ENCODE measurements at regions not wholly inside any gene's neighbourhood (a gene's known extent, or its start where the extent isn't known, plus 50 kb on each side); places are given as distances from the start of the nearest gene placed in this dataset.

DNA sequence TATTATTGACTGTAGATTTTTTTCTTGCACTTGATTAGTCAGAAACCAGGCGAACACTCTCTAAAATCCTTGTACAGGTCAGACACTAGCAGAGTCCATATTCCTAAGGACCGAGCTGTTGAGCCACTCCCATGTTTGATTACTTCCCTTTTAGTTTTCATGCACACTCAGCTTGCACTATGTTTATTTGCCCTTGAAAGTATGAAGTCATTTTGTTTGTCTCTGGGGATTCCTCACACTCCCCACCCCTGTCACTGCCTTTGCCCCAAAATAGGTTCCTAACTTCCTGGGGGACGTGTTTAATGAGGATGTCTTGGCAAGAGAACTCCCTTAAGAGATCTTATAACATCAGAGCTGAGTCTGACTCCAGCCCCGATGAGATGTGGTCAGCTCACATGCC, 182.1 kb downstream of the EVX1 start:
- Histone ChIP-seq H3K27me3 (ENCODE audit: control insufficient read depth, insufficient read depth, low read length) (no peaks in the 10 kb centered on the region), H3K27ac (ENCODE audit: insufficient read depth, low read length) (no peak overlapping the region), H3K9me3 (ENCODE audit: control insufficient read depth, insufficient read depth, low read depth, low read length) (no peaks in the 10 kb centered on the region), H4K20me1 (ENCODE audit: control insufficient read depth, extremely low read depth, insufficient read depth, low read length) (no peaks in the 10 kb centered on the region), H2AFZ (ENCODE audit: low read length) (no peak overlapping the region), H3K4me1 (ENCODE audit: control insufficient read depth, extremely low read depth, insufficient read depth, low read length) (no peaks in the 10 kb centered on the region), H3K36me3 (ENCODE audit: control insufficient read depth, insufficient read depth, low read length) (no peaks in the 10 kb centered on the region), H3K79me2 (ENCODE audit: control insufficient read depth, insufficient read depth, low read length) (no peaks in the 10 kb centered on the region), H3K4me2 (ENCODE audit: extremely low read depth, insufficient read depth, low read length) (no peak overlapping the region), H3K4me3 (replicated peaks in 1 of 4; ENCODE audit: control extremely low read depth in 1 of 4, insufficient read depth in 1 of 4, low read depth in 3 of 4, low read length in 4 of 4) (no peak overlapping the region), H3K9ac (ENCODE audit: insufficient read depth, low read length) (no peak overlapping the region)
- DNase-seq (ENCODE audit: low read depth in 2 of 2), result no peak
- TF ChIP-seq, protein P1, sequence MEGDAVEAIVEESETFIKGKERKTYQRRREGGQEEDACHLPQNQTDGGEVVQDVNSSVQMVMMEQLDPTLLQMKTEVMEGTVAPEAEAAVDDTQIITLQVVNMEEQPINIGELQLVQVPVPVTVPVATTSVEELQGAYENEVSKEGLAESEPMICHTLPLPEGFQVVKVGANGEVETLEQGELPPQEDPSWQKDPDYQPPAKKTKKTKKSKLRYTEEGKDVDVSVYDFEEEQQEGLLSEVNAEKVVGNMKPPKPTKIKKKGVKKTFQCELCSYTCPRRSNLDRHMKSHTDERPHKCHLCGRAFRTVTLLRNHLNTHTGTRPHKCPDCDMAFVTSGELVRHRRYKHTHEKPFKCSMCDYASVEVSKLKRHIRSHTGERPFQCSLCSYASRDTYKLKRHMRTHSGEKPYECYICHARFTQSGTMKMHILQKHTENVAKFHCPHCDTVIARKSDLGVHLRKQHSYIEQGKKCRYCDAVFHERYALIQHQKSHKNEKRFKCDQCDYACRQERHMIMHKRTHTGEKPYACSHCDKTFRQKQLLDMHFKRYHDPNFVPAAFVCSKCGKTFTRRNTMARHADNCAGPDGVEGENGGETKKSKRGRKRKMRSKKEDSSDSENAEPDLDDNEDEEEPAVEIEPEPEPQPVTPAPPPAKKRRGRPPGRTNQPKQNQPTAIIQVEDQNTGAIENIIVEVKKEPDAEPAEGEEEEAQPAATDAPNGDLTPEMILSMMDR (conservative IDR thresholded peaks at IDR 0.05 in 1 of 2, IDR thresholded peaks at IDR 0.05 in 1 of 2; ENCODE audit: low read depth in 1 of 2, low read length in 2 of 2), result no peak
- no peak for TF ChIP-seq EZH2 (IDR thresholded peaks at IDR 0.05; ENCODE audit: low read length, missing control alignments)

DNA sequence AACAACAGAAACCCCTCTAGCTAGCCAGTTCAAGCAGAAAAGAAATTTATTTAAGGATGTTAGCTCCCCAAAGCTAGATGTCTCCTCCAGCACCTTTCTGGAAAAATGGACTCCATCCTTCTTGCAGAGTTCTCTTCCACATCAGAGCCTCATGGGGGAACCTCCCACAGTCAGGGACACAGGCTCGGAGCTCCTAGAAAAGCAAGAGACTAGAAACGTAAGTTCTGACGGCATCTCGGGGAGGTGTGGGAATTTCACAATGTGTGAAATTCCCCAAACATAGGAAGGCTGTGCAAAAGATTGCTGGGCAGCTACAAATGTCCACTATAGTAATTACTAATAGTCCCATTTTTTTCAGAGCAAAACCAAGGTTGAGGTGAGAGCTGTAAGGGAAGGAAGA, 184.8 kb downstream of the EVX1 start:
- Histone ChIP-seq H3K4me1 (ENCODE audit: control insufficient read depth, extremely low read depth, insufficient read depth, low read length) (no peaks in the 10 kb centered on the region), H4K20me1 (ENCODE audit: control insufficient read depth, extremely low read depth, insufficient read depth, low read length) (no peaks in the 10 kb centered on the region), H3K79me2 (ENCODE audit: control insufficient read depth, insufficient read depth, low read length) (no peaks in the 10 kb centered on the region), H3K4me3 (replicated peaks in 1 of 4; ENCODE audit: control extremely low read depth in 1 of 4, insufficient read depth in 1 of 4, low read depth in 3 of 4, low read length in 4 of 4) (no peak overlapping the region), H3K4me2 (ENCODE audit: extremely low read depth, insufficient read depth, low read length) (no peak overlapping the region), H2AFZ (ENCODE audit: low read length) (no peak overlapping the region), H3K9ac (ENCODE audit: insufficient read depth, low read length) (no peak overlapping the region), H3K27ac (ENCODE audit: insufficient read depth, low read length) (no peak overlapping the region), H3K36me3 (ENCODE audit: control insufficient read depth, insufficient read depth, low read length) (no peaks in the 10 kb centered on the region), H3K27me3 (ENCODE audit: control insufficient read depth, insufficient read depth, low read length) (peaks cover 2% of the 10 kb centered on the region), H3K9me3 (ENCODE audit: control insufficient read depth, insufficient read depth, low read depth, low read length) (no peaks in the 10 kb centered on the region)
- TF ChIP-seq EZH2 (IDR thresholded peaks at IDR 0.05; ENCODE audit: low read length, missing control alignments), result no peak
- TF ChIP-seq, protein P1 (conservative IDR thresholded peaks at IDR 0.05 in 1 of 2, IDR thresholded peaks at IDR 0.05 in 1 of 2; ENCODE audit: low read depth in 1 of 2, low read length in 2 of 2), result no peak
- DNase-seq (ENCODE audit: low read depth in 2 of 2), result no peak

DNA sequence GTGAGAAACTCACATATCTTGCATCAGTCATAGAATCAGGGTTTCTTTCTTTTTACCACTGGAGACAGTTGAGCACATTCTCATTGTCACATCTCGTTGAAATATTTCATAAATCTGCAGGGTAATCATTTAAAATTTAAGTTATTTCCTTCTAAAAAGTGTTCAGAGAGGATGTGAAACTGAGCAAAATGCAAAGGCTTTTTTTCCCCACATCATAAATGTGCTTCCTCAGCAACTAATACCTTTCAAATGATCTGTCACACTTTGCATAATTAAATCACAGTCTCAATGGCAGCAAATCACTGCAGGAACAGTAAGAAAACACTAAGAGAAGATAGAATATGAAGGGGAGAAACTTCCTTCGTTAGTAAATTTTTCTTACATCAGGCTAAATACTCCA, 187.5 kb downstream of the EVX1 start:
- H3K4me1 ChIP-seq (ENCODE audit: control insufficient read depth, extremely low read depth, insufficient read depth, low read length), result no peaks in the 10 kb centered on the region
- H3K4me2 ChIP-seq (ENCODE audit: extremely low read depth, insufficient read depth, low read length), result no peak overlapping the region
- H3K79me2 ChIP-seq (ENCODE audit: control insufficient read depth, insufficient read depth, low read length), result no peaks in the 10 kb centered on the region
- no peaks in the 10 kb centered on the region for H4K20me1 ChIP-seq (ENCODE audit: control insufficient read depth, extremely low read depth, insufficient read depth, low read length)
- no peak overlapping the region for H3K27ac ChIP-seq (ENCODE audit: insufficient read depth, low read length)
- TF ChIP-seq, protein P1 (conservative IDR thresholded peaks at IDR 0.05 in 1 of 2, IDR thresholded peaks at IDR 0.05 in 1 of 2; ENCODE audit: low read depth in 1 of 2, low read length in 2 of 2), result no peak
- TF ChIP-seq EZH2 (IDR thresholded peaks at IDR 0.05; ENCODE audit: low read length, missing control alignments), result no peak
- H3K9ac ChIP-seq (ENCODE audit: insufficient read depth, low read length), result no peak overlapping the region
- no peak for DNase-seq (ENCODE audit: low read depth in 2 of 2)
- peaks cover 2% of the 10 kb centered on the region for H3K27me3 ChIP-seq (ENCODE audit: control insufficient read depth, insufficient read depth, low read length)
- H3K9me3 ChIP-seq (ENCODE audit: control insufficient read depth, insufficient read depth, low read depth, low read length), result no peaks in the 10 kb centered on the region
- H2AFZ ChIP-seq (ENCODE audit: low read length), result no peak overlapping the region
- no peak overlapping the region for H3K4me3 ChIP-seq (replicated peaks in 1 of 4; ENCODE audit: control extremely low read depth in 1 of 4, insufficient read depth in 1 of 4, low read depth in 3 of 4, low read length in 4 of 4)
- H3K36me3 ChIP-seq (ENCODE audit: control insufficient read depth, insufficient read depth, low read length), result no peaks in the 10 kb centered on the region

Measured in fibroblast of lung (primary cell).